HCT116 (cell line): ENCODE measurements at regions not wholly inside any gene's neighbourhood (a gene's known extent, or its start where the extent isn't known, plus 50 kb on each side); places are given as distances from the start of the nearest gene placed in this dataset.

Source experiments
- ATAC-seq: fragments of 200-7000 bp; cut with Tn5 transposase; 2 replicates; pipeline ENCODE4 v1.9.1; 2020; ENCODE audit warnings: mild to moderate bottlenecking, moderate library complexity
- BruUV-seq: library from RNA; stranded (reverse); fragments of 400-500 nt; replicated peaks from 2 replicates; lab custom pipeline; 2021; lab: Mats Ljungman, UMichigan
- CTCF ChIA-PET: fragments of 300-600 bp; sonication (Branson Sonifier 250); formaldehyde crosslinking; loops from one replicate; lab custom pipeline; 2021; ENCODE audit warnings: antibody characterized with exemption; lab: Charles Lee
- POLR2A ChIA-PET: fragments of 300-600, 350-600 bp; sonication (Branson Sonifier 250); formaldehyde crosslinking; loops from one replicate; lab custom pipeline; 2021; ENCODE audit warnings: antibody characterized with exemption; lab: Charles Lee
- RAD21 ChIA-PET, 2 experiments: fragments of 300-600 bp; sonication (Branson Sonifier 250); formaldehyde crosslinking; loops; one replicate each; lab custom pipeline; 2023; ENCODE audit warnings: low total read pairs in 2 of 2; ENCODE audit not compliant: uncharacterized antibody in 2 of 2, unreplicated experiment in 2 of 2, low non-redundant PET in 1 of 2; lab: Charles Lee
- DNase-seq: peaks from one replicate; pipeline ENCODE4 v3.0.0-alpha.2; 2010; ENCODE audit warnings: low read depth, low spot score
- H2AFZ ChIP-seq: fragments of 200-600 bp; shearing (Covaris generic), sonication (generic); 2 replicates; pipeline ENCODE4 v1.6.1; 2017; ENCODE audit warnings: low read depth, mixed run types, mixed read lengths, antibody characterized with exemption, low read length; ENCODE audit not compliant: poor library complexity, severe bottlenecking
- H3K27ac ChIP-seq: 2 replicates; pipeline ENCODE4 v1.5.1; 2012; ENCODE audit warnings: low read depth, low read length
- H3K27me3 ChIP-seq: fragments of 200-600 bp; sonication (generic); 2 replicates; pipeline ENCODE4 v1.6.1; 2016; ENCODE audit warnings: mixed run types, low read length, mixed read lengths; ENCODE audit not compliant: insufficient read depth
- H3K36me3 ChIP-seq, 2 experiments: fragments of 200-500 bp in 1 of 2; fragments of 200-600 bp in 1 of 2; sonication (Bioruptor generic) in 1 of 2; sonication (generic) in 1 of 2; 2 replicates each; pipeline versions ENCODE4 v1.5.1 to v1.6.1; 2014 to 2016; ENCODE audit warnings: low read length in 2 of 2, inconsistent platforms in 1 of 2, mixed read lengths in 1 of 2, mixed run types in 1 of 2; ENCODE audit not compliant: insufficient read depth in 2 of 2, control insufficient read depth in 1 of 2
- H3K4me1 ChIP-seq, 2 experiments: fragments of 200-600 bp in 1 of 2; sonication (generic) in 1 of 2; 2 replicates each; pipeline versions ENCODE4 v1.5.1 to v1.6.1; 2012 to 2017; ENCODE audit warnings: low read length in 2 of 2, inconsistent platforms in 1 of 2, mild to moderate bottlenecking in 1 of 2, mixed read lengths in 1 of 2, mixed run types in 1 of 2, moderate library complexity in 1 of 2; ENCODE audit not compliant: insufficient read depth in 2 of 2, control insufficient read depth in 1 of 2
- H3K4me2 ChIP-seq: fragments of 200-600 bp; sonication (generic); 2 replicates; pipeline ENCODE4 v1.6.1; 2017; ENCODE audit warnings: mixed run types, low read length, mixed read lengths
- H3K4me3 ChIP-seq, 2 experiments: fragments of 200-600 bp in 1 of 2; sonication (generic) in 1 of 2; replicated peaks in 1 of 2; 2 replicates each; pipeline ENCODE4 v1.5.1; 2011 to 2016; ENCODE audit warnings: low read length in 2 of 2, control low read depth in 1 of 2, low read depth in 1 of 2, mild to moderate bottlenecking in 1 of 2, mixed read lengths in 1 of 2, mixed run types in 1 of 2
- H3K79me2 ChIP-seq: fragments of 200-600 bp; sonication (generic); 2 replicates; pipeline ENCODE4 v1.6.1; 2017; ENCODE audit warnings: mild to moderate bottlenecking, mixed run types, low read length, moderate library complexity, mixed read lengths; ENCODE audit not compliant: insufficient read depth
- H3K9ac ChIP-seq: fragments of 200-600 bp; sonication (generic); 2 replicates; pipeline ENCODE4 v1.6.1; 2016; ENCODE audit warnings: low read length, mixed read lengths
- H3K9me2 ChIP-seq: fragments of 200-600 bp; sonication (generic), shearing (Covaris generic); 2 replicates; pipeline ENCODE4 v1.6.1; 2017; ENCODE audit warnings: mixed run types, mild to moderate bottlenecking, moderate library complexity; ENCODE audit not compliant: insufficient read depth
- H3K9me3 ChIP-seq, 2 experiments: fragments of 200-500 bp in 1 of 2; fragments of 200-600 bp in 1 of 2; sonication (Bioruptor generic) in 1 of 2; sonication (generic) in 1 of 2; 2 replicates each; pipeline ENCODE4 v1.6.1; 2014 to 2017; ENCODE audit warnings: low read length in 2 of 2, mixed read lengths in 2 of 2, inconsistent platforms in 1 of 2, low read depth in 1 of 2, mild to moderate bottlenecking in 1 of 2, mixed run types in 1 of 2, moderate library complexity in 1 of 2; ENCODE audit not compliant: control insufficient read depth in 1 of 2, insufficient read depth in 1 of 2
- H4K20me1 ChIP-seq: fragments of 200-600 bp; sonication (generic), shearing (Covaris generic); 2 replicates; pipeline ENCODE4 v1.6.1; 2017; ENCODE audit warnings: mixed run types, mild to moderate bottlenecking, moderate library complexity; ENCODE audit not compliant: insufficient read depth
- CBX3 ChIP-seq: IDR thresholded peaks from 2 replicates; pipeline ENCODE4 v1.6.1; 2012; ENCODE audit warnings: low read depth
- CEBPB ChIP-seq: IDR thresholded peaks from 2 replicates; pipeline ENCODE4 v1.6.1; 2012; ENCODE audit warnings: low read depth
- EGR1 ChIP-seq: IDR thresholded peaks from 2 replicates; pipeline ENCODE4 v1.6.1; 2012; ENCODE audit warnings: low read depth
- EZH2 ChIP-seq: fragments of 200-600 bp; sonication (generic); IDR thresholded peaks from 2 replicates; pipeline ENCODE4 v1.6.1; 2017; ENCODE audit warnings: antibody characterized with exemption, mixed run types
- EZH2phosphoT487 ChIP-seq: fragments of 200-600 bp; IDR thresholded peaks from 2 replicates; pipeline ENCODE4 v1.6.1; 2018; ENCODE audit warnings: antibody characterized with exemption, borderline replicate concordance
- FOSL1 ChIP-seq: IDR thresholded peaks from 2 replicates; pipeline ENCODE4 v1.6.1; 2012; ENCODE audit warnings: low read depth
- JUND ChIP-seq: IDR thresholded peaks from 2 replicates; pipeline ENCODE4 v1.6.1; 2012
- POLR2AphosphoS5 ChIP-seq: IDR thresholded peaks from 2 replicates; pipeline ENCODE4 v1.6.1; 2011; ENCODE audit warnings: mild to moderate bottlenecking, low read depth, low read length, moderate library complexity
- SIN3A ChIP-seq: IDR thresholded peaks from 2 replicates; pipeline ENCODE4 v1.6.1; 2012; ENCODE audit warnings: low read depth
- SRF ChIP-seq: IDR thresholded peaks from 2 replicates; pipeline ENCODE4 v1.6.1; 2012; ENCODE audit warnings: low read depth
- TCF7L2 ChIP-seq: IDR thresholded peaks from 2 replicates; pipeline ENCODE4 v1.7.0; 2011; ENCODE audit warnings: borderline replicate concordance, inconsistent platforms; ENCODE audit not compliant: insufficient read depth, insufficient read length; ENCODE audit errors: extremely low read depth
- YY1 ChIP-seq: IDR thresholded peaks from 2 replicates; pipeline ENCODE4 v1.6.1; 2011; ENCODE audit warnings: low read length, low read depth, moderate library complexity, mild to moderate bottlenecking; ENCODE audit not compliant: insufficient replicate concordance; ENCODE audit errors: extremely low read depth
- ZNF274 ChIP-seq: fragments of 200-500 bp; sonication (Bioruptor generic); IDR thresholded peaks from 2 replicates; pipeline ENCODE4 v1.6.1; 2014; ENCODE audit warnings: mild to moderate bottlenecking, low read depth, low read length, inconsistent platforms
- intact Hi-C: fragments of 100-400 bp; cut with micrococcal nuclease; formaldehyde crosslinking; loops from 2 replicates; pipeline ENCODE4 v1.10.0; 2022
- TF ChIP-seq, protein P1 (sequence below): IDR thresholded peaks from 2 replicates; pipeline ENCODE4 v1.6.1; 2011; ENCODE audit warnings: mild to moderate bottlenecking, low read length, moderate library complexity; ENCODE audit not compliant: insufficient replicate concordance; ENCODE audit errors: extremely low read depth
- TF ChIP-seq, protein P2 (sequence below): IDR thresholded peaks from 2 replicates; pipeline ENCODE4 v1.6.1; 2012; ENCODE audit warnings: low read depth
- TF ChIP-seq, protein P3 (sequence below): IDR thresholded peaks from 2 replicates; pipeline ENCODE4 v1.6.1; 2012
- TF ChIP-seq, protein P4 (sequence below), 3 experiments: fragments of 200-600 bp in 1 of 3; sonication (generic) in 1 of 3; IDR thresholded peaks in 2 of 3; conservative IDR thresholded peaks in 1 of 3; 2 replicates each; pipeline ENCODE4 v1.5.1; 2012 to 2017; ENCODE audit warnings: low read depth in 2 of 3, low read length in 2 of 3, antibody characterized with exemption in 1 of 3, borderline replicate concordance in 1 of 3, control low read depth in 1 of 3, mild to moderate bottlenecking in 1 of 3, mixed read lengths in 1 of 3, mixed run types in 1 of 3, moderate library complexity in 1 of 3; ENCODE audit not compliant: insufficient read depth in 1 of 3

DNA sequence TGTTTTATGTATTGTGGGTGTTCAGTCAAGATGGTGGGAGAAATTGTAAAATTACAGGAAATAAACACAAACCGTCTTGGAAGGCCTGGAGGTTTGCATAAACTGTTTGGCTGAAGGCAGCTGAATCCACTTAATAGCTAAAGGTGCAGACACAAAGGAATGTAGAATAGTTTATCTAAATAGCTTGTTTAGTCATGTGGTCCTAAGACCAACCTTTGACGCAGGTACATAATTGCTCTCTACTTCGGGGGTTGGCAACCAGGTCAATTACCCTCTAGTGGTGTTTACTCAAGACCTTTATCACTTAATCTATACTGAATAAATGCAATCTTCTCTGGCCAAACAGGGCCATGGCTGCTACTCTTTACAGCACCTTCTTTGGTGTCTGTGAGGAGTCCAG lies 502.8 kb downstream of the IGSF11 start:
- Histone ChIP-seq H3K9ac (no peak overlapping the region), H2AFZ (no peak overlapping the region)
- no peak for TF ChIP-seq ZNF274
- no peak for TF ChIP-seq JUND
- no peak for TF ChIP-seq EZH2
- no peak for TF ChIP-seq FOSL1
- no peak for TF ChIP-seq CBX3
- TF ChIP-seq SIN3A = no peak
- no peak for TF ChIP-seq EZH2phosphoT487
- TF ChIP-seq CEBPB = no peak
- TF ChIP-seq POLR2AphosphoS5 = no peak
- no peak for TF ChIP-seq TCF7L2
- no peak for TF ChIP-seq YY1
- TF ChIP-seq, protein P1, sequence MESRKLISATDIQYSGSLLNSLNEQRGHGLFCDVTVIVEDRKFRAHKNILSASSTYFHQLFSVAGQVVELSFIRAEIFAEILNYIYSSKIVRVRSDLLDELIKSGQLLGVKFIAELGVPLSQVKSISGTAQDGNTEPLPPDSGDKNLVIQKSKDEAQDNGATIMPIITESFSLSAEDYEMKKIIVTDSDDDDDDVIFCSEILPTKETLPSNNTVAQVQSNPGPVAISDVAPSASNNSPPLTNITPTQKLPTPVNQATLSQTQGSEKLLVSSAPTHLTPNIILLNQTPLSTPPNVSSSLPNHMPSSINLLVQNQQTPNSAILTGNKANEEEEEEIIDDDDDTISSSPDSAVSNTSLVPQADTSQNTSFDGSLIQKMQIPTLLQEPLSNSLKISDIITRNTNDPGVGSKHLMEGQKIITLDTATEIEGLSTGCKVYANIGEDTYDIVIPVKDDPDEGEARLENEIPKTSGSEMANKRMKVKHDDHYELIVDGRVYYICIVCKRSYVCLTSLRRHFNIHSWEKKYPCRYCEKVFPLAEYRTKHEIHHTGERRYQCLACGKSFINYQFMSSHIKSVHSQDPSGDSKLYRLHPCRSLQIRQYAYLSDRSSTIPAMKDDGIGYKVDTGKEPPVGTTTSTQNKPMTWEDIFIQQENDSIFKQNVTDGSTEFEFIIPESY = no peak
- no peak for TF ChIP-seq SRF
- TF ChIP-seq, protein P2, sequence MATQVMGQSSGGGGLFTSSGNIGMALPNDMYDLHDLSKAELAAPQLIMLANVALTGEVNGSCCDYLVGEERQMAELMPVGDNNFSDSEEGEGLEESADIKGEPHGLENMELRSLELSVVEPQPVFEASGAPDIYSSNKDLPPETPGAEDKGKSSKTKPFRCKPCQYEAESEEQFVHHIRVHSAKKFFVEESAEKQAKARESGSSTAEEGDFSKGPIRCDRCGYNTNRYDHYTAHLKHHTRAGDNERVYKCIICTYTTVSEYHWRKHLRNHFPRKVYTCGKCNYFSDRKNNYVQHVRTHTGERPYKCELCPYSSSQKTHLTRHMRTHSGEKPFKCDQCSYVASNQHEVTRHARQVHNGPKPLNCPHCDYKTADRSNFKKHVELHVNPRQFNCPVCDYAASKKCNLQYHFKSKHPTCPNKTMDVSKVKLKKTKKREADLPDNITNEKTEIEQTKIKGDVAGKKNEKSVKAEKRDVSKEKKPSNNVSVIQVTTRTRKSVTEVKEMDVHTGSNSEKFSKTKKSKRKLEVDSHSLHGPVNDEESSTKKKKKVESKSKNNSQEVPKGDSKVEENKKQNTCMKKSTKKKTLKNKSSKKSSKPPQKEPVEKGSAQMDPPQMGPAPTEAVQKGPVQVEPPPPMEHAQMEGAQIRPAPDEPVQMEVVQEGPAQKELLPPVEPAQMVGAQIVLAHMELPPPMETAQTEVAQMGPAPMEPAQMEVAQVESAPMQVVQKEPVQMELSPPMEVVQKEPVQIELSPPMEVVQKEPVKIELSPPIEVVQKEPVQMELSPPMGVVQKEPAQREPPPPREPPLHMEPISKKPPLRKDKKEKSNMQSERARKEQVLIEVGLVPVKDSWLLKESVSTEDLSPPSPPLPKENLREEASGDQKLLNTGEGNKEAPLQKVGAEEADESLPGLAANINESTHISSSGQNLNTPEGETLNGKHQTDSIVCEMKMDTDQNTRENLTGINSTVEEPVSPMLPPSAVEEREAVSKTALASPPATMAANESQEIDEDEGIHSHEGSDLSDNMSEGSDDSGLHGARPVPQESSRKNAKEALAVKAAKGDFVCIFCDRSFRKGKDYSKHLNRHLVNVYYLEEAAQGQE = no peak
- TF ChIP-seq, protein P3, sequence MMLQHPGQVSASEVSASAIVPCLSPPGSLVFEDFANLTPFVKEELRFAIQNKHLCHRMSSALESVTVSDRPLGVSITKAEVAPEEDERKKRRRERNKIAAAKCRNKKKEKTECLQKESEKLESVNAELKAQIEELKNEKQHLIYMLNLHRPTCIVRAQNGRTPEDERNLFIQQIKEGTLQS = no peak
- TF ChIP-seq EGR1 = no peak
- TF ChIP-seq, protein P4, sequence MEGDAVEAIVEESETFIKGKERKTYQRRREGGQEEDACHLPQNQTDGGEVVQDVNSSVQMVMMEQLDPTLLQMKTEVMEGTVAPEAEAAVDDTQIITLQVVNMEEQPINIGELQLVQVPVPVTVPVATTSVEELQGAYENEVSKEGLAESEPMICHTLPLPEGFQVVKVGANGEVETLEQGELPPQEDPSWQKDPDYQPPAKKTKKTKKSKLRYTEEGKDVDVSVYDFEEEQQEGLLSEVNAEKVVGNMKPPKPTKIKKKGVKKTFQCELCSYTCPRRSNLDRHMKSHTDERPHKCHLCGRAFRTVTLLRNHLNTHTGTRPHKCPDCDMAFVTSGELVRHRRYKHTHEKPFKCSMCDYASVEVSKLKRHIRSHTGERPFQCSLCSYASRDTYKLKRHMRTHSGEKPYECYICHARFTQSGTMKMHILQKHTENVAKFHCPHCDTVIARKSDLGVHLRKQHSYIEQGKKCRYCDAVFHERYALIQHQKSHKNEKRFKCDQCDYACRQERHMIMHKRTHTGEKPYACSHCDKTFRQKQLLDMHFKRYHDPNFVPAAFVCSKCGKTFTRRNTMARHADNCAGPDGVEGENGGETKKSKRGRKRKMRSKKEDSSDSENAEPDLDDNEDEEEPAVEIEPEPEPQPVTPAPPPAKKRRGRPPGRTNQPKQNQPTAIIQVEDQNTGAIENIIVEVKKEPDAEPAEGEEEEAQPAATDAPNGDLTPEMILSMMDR (IDR thresholded peaks at IDR 0.05 in 2 of 3, conservative IDR thresholded peaks at IDR 0.05 in 1 of 3; ENCODE audit: borderline replicate concordance in 1 of 3, insufficient read depth in 1 of 3, low read depth in 2 of 3, low read length in 2 of 3) = no peak
- TF ChIP-seq, all 23 proteins: peak for 0
- Histone ChIP-seq H3K4me3 (no peak overlapping the region), H3K4me2 (no peak overlapping the region), H4K20me1 (no peaks in the 10 kb centered on the region), H3K27ac (no peak overlapping the region), H3K27me3 (no peaks in the 10 kb centered on the region), H3K4me1 (peaks cover 0 to 7% of the 10 kb centered on the region in 2 experiments; a peak in 2 of 4 replicates), H3K79me2 (no peaks in the 10 kb centered on the region), H3K9me3 (no peaks in the 10 kb centered on the region), H3K36me3 (no peaks in the 10 kb centered on the region), H3K9me2 (no peaks in the 10 kb centered on the region)
- POLR2A ChIA-PET = no interaction called here
- intact Hi-C loops = no loop called here
- RAD21 ChIA-PET = no interaction called here
- no TSS peak for BruUV-seq
- DNase-seq (no peak), ATAC-seq (no peak)
- CTCF ChIA-PET = no interaction called here
